ENCODE measurements at regions not wholly inside any gene's neighbourhood (a gene's known extent, or its start where the extent isn't known, plus 50 kb on each side); places are given as distances from the start of the nearest gene placed in this dataset.
"Not testable (repeated sequence)": the region's sequence is repeated elsewhere in the genome, so short reads cannot be mapped to it uniquely, and the experiment has no call there.

GRCh38 chr16:33995821-33996372, 536.5 kb downstream of the TP53TG3F start:
- not testable (repeated sequence) for H3K27ac ChIP-seq (replicated peaks; ENCODE audit: low read length); H2AFZ ChIP-seq (ENCODE audit: low read length); H2AK5ac ChIP-seq (ENCODE audit: low read depth, low read length); H3K4me1 ChIP-seq (ENCODE audit: control insufficient read depth in 2 of 2, insufficient read depth in 1 of 2, low read depth in 1 of 2, low read length in 2 of 2); H3K4ac ChIP-seq (ENCODE audit: low read length); H4K8ac ChIP-seq (ENCODE audit: low read depth, low read length); H2BK120ac ChIP-seq (ENCODE audit: low read depth, low read length); H3K23ac ChIP-seq (ENCODE audit: low read depth, low read length, poor library complexity); H2BK5ac ChIP-seq (ENCODE audit: low read length); H3K9ac ChIP-seq (ENCODE audit: low read depth, low read length, poor library complexity); H3K4me3 ChIP-seq (ENCODE audit: low read length in 2 of 2); H2BK15ac ChIP-seq (ENCODE audit: low read length); H3K79me1 ChIP-seq (ENCODE audit: low read depth, low read length); H3K9me3 ChIP-seq (replicated peaks in 1 of 2; ENCODE audit: control insufficient read depth in 2 of 2, insufficient read depth in 1 of 2, low read depth in 1 of 2, low read length in 2 of 2); H3K36me3 ChIP-seq (replicated peaks in 1 of 2; ENCODE audit: control insufficient read depth in 2 of 2, insufficient read depth in 2 of 2, low read length in 2 of 2); H3K27me3 ChIP-seq (ENCODE audit: control insufficient read depth in 3 of 3, insufficient read depth in 3 of 3, low read depth in 1 of 3, low read length in 3 of 3); DNase-seq (ENCODE audit: low spot score); H3K14ac ChIP-seq (ENCODE audit: low read length); H3K4me2 ChIP-seq (ENCODE audit: insufficient read depth, low read length, poor library complexity, severe bottlenecking); H2BK12ac ChIP-seq (ENCODE audit: low read length); H4K91ac ChIP-seq (ENCODE audit: low read depth, low read length, poor library complexity); H3K18ac ChIP-seq (ENCODE audit: low read length)
- WGBS, 2 donors (ENCODE audit: extremely low coverage in 2 of 2, insufficient read length in 2 of 2, insufficient replicate concordance in 1 of 2) = no CpG with 5 or more reads among the region's 9 CpGs

- not testable (repeated sequence) for H3K4me1 ChIP-seq (ENCODE audit: control insufficient read depth in 2 of 2, insufficient read depth in 1 of 2, low read depth in 1 of 2, low read length in 2 of 2); H3K79me1 ChIP-seq (ENCODE audit: low read depth, low read length); H3K36me3 ChIP-seq (replicated peaks in 1 of 2; ENCODE audit: control insufficient read depth in 2 of 2, insufficient read depth in 2 of 2, low read length in 2 of 2); H3K4me2 ChIP-seq (ENCODE audit: insufficient read depth, low read length, poor library complexity, severe bottlenecking); H3K4ac ChIP-seq (ENCODE audit: low read length); H3K18ac ChIP-seq (ENCODE audit: low read length); DNase-seq (ENCODE audit: low spot score); H3K9ac ChIP-seq (ENCODE audit: low read depth, low read length, poor library complexity); H2AK5ac ChIP-seq (ENCODE audit: low read depth, low read length); H4K91ac ChIP-seq (ENCODE audit: low read depth, low read length, poor library complexity); H3K9me3 ChIP-seq (replicated peaks in 1 of 2; ENCODE audit: control insufficient read depth in 2 of 2, insufficient read depth in 1 of 2, low read depth in 1 of 2, low read length in 2 of 2); H3K14ac ChIP-seq (ENCODE audit: low read length); H2BK12ac ChIP-seq (ENCODE audit: low read length); H4K8ac ChIP-seq (ENCODE audit: low read depth, low read length); H2BK5ac ChIP-seq (ENCODE audit: low read length); H3K27ac ChIP-seq (replicated peaks; ENCODE audit: low read length); H2BK120ac ChIP-seq (ENCODE audit: low read depth, low read length); H2AFZ ChIP-seq (ENCODE audit: low read length); H2BK15ac ChIP-seq (ENCODE audit: low read length); H3K23ac ChIP-seq (ENCODE audit: low read depth, low read length, poor library complexity); H3K27me3 ChIP-seq (ENCODE audit: control insufficient read depth in 3 of 3, insufficient read depth in 3 of 3, low read depth in 1 of 3, low read length in 3 of 3); H3K4me3 ChIP-seq (ENCODE audit: low read length in 2 of 2)
- WGBS, 2 donors (ENCODE audit: extremely low coverage in 2 of 2, insufficient read length in 2 of 2, insufficient replicate concordance in 1 of 2) = no CpG with 5 or more reads among the region's 4 CpGs
These were observed 541.8 kb downstream of the TP53TG3F start for GRCh38 chr16:34001184-34001583.

- H3K79me1 ChIP-seq (ENCODE audit: low read depth, low read length); H2BK120ac ChIP-seq (ENCODE audit: low read depth, low read length); H2BK5ac ChIP-seq (ENCODE audit: low read length); H3K4me3 ChIP-seq (ENCODE audit: low read length in 2 of 2); H3K23ac ChIP-seq (ENCODE audit: low read depth, low read length, poor library complexity); H2AFZ ChIP-seq (ENCODE audit: low read length); H3K9ac ChIP-seq (ENCODE audit: low read depth, low read length, poor library complexity); H3K27me3 ChIP-seq (ENCODE audit: control insufficient read depth in 3 of 3, insufficient read depth in 3 of 3, low read depth in 1 of 3, low read length in 3 of 3); H3K4me2 ChIP-seq (ENCODE audit: insufficient read depth, low read length, poor library complexity, severe bottlenecking); H3K14ac ChIP-seq (ENCODE audit: low read length); H2BK12ac ChIP-seq (ENCODE audit: low read length); H3K18ac ChIP-seq (ENCODE audit: low read length); H3K4me1 ChIP-seq (ENCODE audit: control insufficient read depth in 2 of 2, insufficient read depth in 1 of 2, low read depth in 1 of 2, low read length in 2 of 2); H3K36me3 ChIP-seq (replicated peaks in 1 of 2; ENCODE audit: control insufficient read depth in 2 of 2, insufficient read depth in 2 of 2, low read length in 2 of 2); H3K27ac ChIP-seq (replicated peaks; ENCODE audit: low read length); H4K91ac ChIP-seq (ENCODE audit: low read depth, low read length, poor library complexity); H2BK15ac ChIP-seq (ENCODE audit: low read length); H2AK5ac ChIP-seq (ENCODE audit: low read depth, low read length); DNase-seq (ENCODE audit: low spot score); H3K4ac ChIP-seq (ENCODE audit: low read length); H4K8ac ChIP-seq (ENCODE audit: low read depth, low read length); H3K9me3 ChIP-seq (replicated peaks in 1 of 2; ENCODE audit: control insufficient read depth in 2 of 2, insufficient read depth in 1 of 2, low read depth in 1 of 2, low read length in 2 of 2): not testable (repeated sequence)
- whole genome bisulfite sequencing, 2 donors (ENCODE audit: extremely low coverage in 2 of 2, insufficient read length in 2 of 2, insufficient replicate concordance in 1 of 2) = no CpG with 5 or more reads among the region's 4 CpGs
These were observed 542.5 kb downstream of the TP53TG3F start for GRCh38 chr16:34001961-34002360.

GRCh38 chr16:34014841-34015820, 555.7 kb downstream of the TP53TG3F start:
- not testable (repeated sequence) for H3K27me3 ChIP-seq (ENCODE audit: control insufficient read depth in 3 of 3, insufficient read depth in 3 of 3, low read depth in 1 of 3, low read length in 3 of 3); H3K27ac ChIP-seq (replicated peaks; ENCODE audit: low read length); H3K4me2 ChIP-seq (ENCODE audit: insufficient read depth, low read length, poor library complexity, severe bottlenecking); H3K14ac ChIP-seq (ENCODE audit: low read length); H3K18ac ChIP-seq (ENCODE audit: low read length); H2BK15ac ChIP-seq (ENCODE audit: low read length); H4K8ac ChIP-seq (ENCODE audit: low read depth, low read length); H3K36me3 ChIP-seq (replicated peaks in 1 of 2; ENCODE audit: control insufficient read depth in 2 of 2, insufficient read depth in 2 of 2, low read length in 2 of 2); H3K4me3 ChIP-seq (ENCODE audit: low read length in 2 of 2); H3K9me3 ChIP-seq (replicated peaks in 1 of 2; ENCODE audit: control insufficient read depth in 2 of 2, insufficient read depth in 1 of 2, low read depth in 1 of 2, low read length in 2 of 2); H3K23ac ChIP-seq (ENCODE audit: low read depth, low read length, poor library complexity); H2AK5ac ChIP-seq (ENCODE audit: low read depth, low read length); H2BK120ac ChIP-seq (ENCODE audit: low read depth, low read length); H3K9ac ChIP-seq (ENCODE audit: low read depth, low read length, poor library complexity); H2BK5ac ChIP-seq (ENCODE audit: low read length); H3K4ac ChIP-seq (ENCODE audit: low read length); H3K4me1 ChIP-seq (ENCODE audit: control insufficient read depth in 2 of 2, insufficient read depth in 1 of 2, low read depth in 1 of 2, low read length in 2 of 2); H4K91ac ChIP-seq (ENCODE audit: low read depth, low read length, poor library complexity); H2BK12ac ChIP-seq (ENCODE audit: low read length); H2AFZ ChIP-seq (ENCODE audit: low read length); H3K79me1 ChIP-seq (ENCODE audit: low read depth, low read length); DNase-seq (ENCODE audit: low spot score)
- no CpG with 5 or more reads among the region's 83 CpGs for WGBS, 2 donors (ENCODE audit: extremely low coverage in 2 of 2, insufficient read length in 2 of 2, insufficient replicate concordance in 1 of 2)
